Endothelial cell of umbilical vein (primary cell): ENCODE measurements at regions not wholly inside any gene's neighbourhood (a gene's known extent, or its start where the extent isn't known, plus 50 kb on each side); places are given as distances from the start of the nearest gene placed in this dataset.

Experiments used
- BruUV-seq: library from RNA; stranded (reverse); fragments of 400-500 nt; replicated peaks from 2 replicates; lab custom pipeline; 2021; lab: Mats Ljungman, UMichigan
- CTCF ChIA-PET: fragments of 300-600, 350-600 bp; sonication (Branson Sonifier 250); formaldehyde crosslinking; loops from one replicate; lab custom pipeline; 2021; ENCODE audit warnings: antibody characterized with exemption, inconsistent platforms; lab: Charles Lee
- POLR2A ChIA-PET: fragments of 300-600, 350-600 bp; sonication (Branson Sonifier 250); formaldehyde crosslinking; loops from one replicate; lab custom pipeline; 2021; ENCODE audit warnings: antibody characterized with exemption, inconsistent platforms; lab: Charles Lee
- DNase-seq: peaks from one replicate; pipeline ENCODE4 v3.0.0-alpha.2; 2011; ENCODE audit warnings: low read depth, low spot score
- FAIRE-seq: peaks from 2 replicates; lab custom pipeline; 2011; peaks lifted over from hg19 to GRCh38; lab: Jason Lieb, UNC
- H2AFZ ChIP-seq: 2 replicates; pipeline ENCODE4 v1.6.0; 2012; ENCODE audit warnings: low read depth, low read length, control low read depth, inconsistent platforms
- H3K27ac ChIP-seq: 2 replicates; pipeline ENCODE4 v1.5.1; 2011; ENCODE audit warnings: low read depth, mild to moderate bottlenecking, control low read depth, low read length, moderate library complexity; ENCODE audit not compliant: insufficient read depth
- H3K27me3 ChIP-seq, 2 experiments: 2 replicates each; pipeline versions ENCODE4 v1.6.0 to v1.6.1; 2011; ENCODE audit warnings: low read length in 2 of 2, mixed read lengths in 1 of 2; ENCODE audit not compliant: control insufficient read depth in 2 of 2, insufficient read depth in 2 of 2
- H3K36me3 ChIP-seq, 2 experiments: 2 replicates in 1 of 2; 3 replicates in 1 of 2; pipeline ENCODE4 v1.5.1; 2011; ENCODE audit warnings: low read length in 2 of 2, mild to moderate bottlenecking in 1 of 2, moderate library complexity in 1 of 2; ENCODE audit not compliant: control insufficient read depth in 2 of 2, insufficient read depth in 2 of 2; ENCODE audit errors: extremely low read depth in 1 of 2
- H3K4me1 ChIP-seq: 3 replicates; pipeline ENCODE4 v1.5.1; 2011; ENCODE audit warnings: mild to moderate bottlenecking, low read length; ENCODE audit not compliant: control insufficient read depth, insufficient read depth; ENCODE audit errors: extremely low read depth
- H3K4me2 ChIP-seq: 2 replicates; pipeline ENCODE4 v1.6.1; 2011; ENCODE audit warnings: low read length, control low read depth, mixed read lengths; ENCODE audit not compliant: insufficient read depth
- H3K4me3 ChIP-seq, 3 experiments: fragments of 200-600 bp in 1 of 3; sonication (generic), shearing (Covaris generic) in 1 of 3; replicated peaks in 1 of 3; 2 replicates each; pipeline ENCODE4 v1.5.1; 2011 to 2016; ENCODE audit warnings: control low read depth in 3 of 3, low read length in 3 of 3, mild to moderate bottlenecking in 2 of 3, inconsistent platforms in 1 of 3, low read depth in 1 of 3, moderate library complexity in 1 of 3; ENCODE audit not compliant: insufficient read depth in 1 of 3
- H3K79me2 ChIP-seq: 2 replicates; pipeline ENCODE4 v1.6.0; 2012; ENCODE audit warnings: low read length, inconsistent platforms; ENCODE audit not compliant: control insufficient read depth, insufficient read depth
- H3K9ac ChIP-seq: replicated peaks from 2 replicates; pipeline ENCODE3; 2011; ENCODE audit warnings: low read length, control low read depth; ENCODE audit not compliant: insufficient read depth; ENCODE audit errors: extremely low read depth
- H3K9me1 ChIP-seq: replicated peaks from 3 replicates; pipeline ENCODE4 v1.6.0; 2011; ENCODE audit warnings: mild to moderate bottlenecking, low read length; ENCODE audit not compliant: control insufficient read depth, insufficient read depth; ENCODE audit errors: extremely low read depth
- H3K9me3 ChIP-seq: replicated peaks from 2 replicates; pipeline ENCODE4 v1.5.1; 2012; ENCODE audit warnings: low read length, inconsistent platforms; ENCODE audit not compliant: control insufficient read depth, insufficient read depth
- H4K20me1 ChIP-seq: replicated peaks from 2 replicates; pipeline ENCODE3; 2011; ENCODE audit warnings: mild to moderate bottlenecking, low read length; ENCODE audit not compliant: control insufficient read depth, insufficient read depth; ENCODE audit errors: extremely low read depth
- CTCF ChIP-seq, 2 donors: IDR thresholded peaks; 1 replicate in 1 of 2; 2 replicates in 1 of 2; pipeline ENCODE4 v1.5.1; 2011; ENCODE audit warnings: low read length in 2 of 2, mild to moderate bottlenecking in 2 of 2, moderate library complexity in 2 of 2, control low read depth in 1 of 2, inconsistent platforms in 1 of 2, low read depth in 1 of 2; ENCODE audit not compliant: insufficient read depth in 1 of 2; ENCODE audit errors: extremely low read depth in 1 of 2
- EZH2 ChIP-seq: IDR thresholded peaks from 2 replicates; pipeline ENCODE4 v1.6.1; 2012; ENCODE audit warnings: borderline replicate concordance, low read depth, mild to moderate bottlenecking, moderate library complexity, low read length, inconsistent platforms; ENCODE audit not compliant: severe bottlenecking
- FOS ChIP-seq: IDR thresholded peaks from 2 replicates; pipeline ENCODE4 v1.6.1; 2011; ENCODE audit warnings: mild to moderate bottlenecking, low read length, moderate library complexity, borderline replicate concordance; ENCODE audit not compliant: insufficient read depth
- GATA2 ChIP-seq: IDR thresholded peaks from 2 replicates; pipeline ENCODE4 v1.7.0; 2011; ENCODE audit warnings: low read depth, mild to moderate bottlenecking, moderate library complexity, mixed read lengths, low read length; ENCODE audit not compliant: insufficient read length, insufficient read depth
- JUN ChIP-seq: IDR thresholded peaks from 2 replicates; pipeline ENCODE4 v1.6.1; 2011; ENCODE audit warnings: borderline replicate concordance, low read depth; ENCODE audit not compliant: insufficient read length, insufficient read depth
- MAX ChIP-seq: IDR thresholded peaks from 2 replicates; pipeline ENCODE4 v1.6.1; 2011; ENCODE audit not compliant: insufficient read depth, insufficient read length
- MYC ChIP-seq: IDR thresholded peaks from one replicate; pipeline ENCODE4 v1.6.1; 2011; ENCODE audit warnings: mild to moderate bottlenecking, low read depth, low read length
- POLR2A ChIP-seq: IDR thresholded peaks from 2 replicates; pipeline ENCODE4 v1.6.1; 2012; ENCODE audit warnings: low read depth, mild to moderate bottlenecking, control low read depth, low read length
- POLR2AphosphoS5 ChIP-seq: IDR thresholded peaks from 2 replicates; pipeline ENCODE4 v1.6.1; 2012; ENCODE audit warnings: low read depth, mild to moderate bottlenecking, control low read depth, low read length, moderate library complexity; ENCODE audit not compliant: insufficient read depth
- dilution Hi-C: fragments of 300-500 bp; cut with MboI; formaldehyde crosslinking; loops from one replicate; pipeline ENCODE4 v1.15.0; 2019; ENCODE audit warnings: low sequenced_read_pairs; ENCODE audit not compliant: extremely low pct_ligation_motif_present
- intact Hi-C: fragments of 100-400 bp; cut with micrococcal nuclease; formaldehyde crosslinking; loops from one replicate; pipeline ENCODE4 v1.10.0; 2022

- Histone ChIP-seq H3K27ac (no peak overlapping the region), H3K4me1 (no peaks in the 10 kb centered on the region), H3K9ac (no peak overlapping the region), H3K36me3 (no peaks in the 10 kb centered on the region), H3K79me2 (no peaks in the 10 kb centered on the region), H4K20me1 (no peaks in the 10 kb centered on the region), H3K4me2 (no peak overlapping the region), H3K27me3 (no peaks in the 10 kb centered on the region), H3K4me3 (no peak overlapping the region), H2AFZ (no peak overlapping the region), H3K9me3 (no peaks in the 10 kb centered on the region), H3K9me1 (no peaks in the 10 kb centered on the region)
- no peak for FAIRE-seq
- ChIA-PET POLR2A (no interaction called here), CTCF (no interaction called here)
- BruUV-seq, result no TSS peak
- intact Hi-C loops, result no loop called here
- DNase-seq, result peak; percentile 4
- dilution Hi-C loops, result no loop called here
- TF ChIP-seq POLR2AphosphoS5 (no peak), MYC (no peak), MAX (no peak), JUN (no peak), GATA2 (no peak)
Observed at GRCh38 chr1:56254130-56254529, 325.2 kb downstream of the PLPP3 start.

- H3K4me2 ChIP-seq, result no peak overlapping the region
- DNase-seq, result no peak
- H3K79me2 ChIP-seq, result no peaks in the 10 kb centered on the region
- H4K20me1 ChIP-seq, result no peaks in the 10 kb centered on the region
- intact Hi-C loops, result no loop called here
- H3K36me3 ChIP-seq, result no peaks in the 10 kb centered on the region
- no peaks in the 10 kb centered on the region for H3K27me3 ChIP-seq
- ChIA-PET POLR2A (no interaction called here), CTCF (no interaction called here)
- H3K4me1 ChIP-seq, result no peaks in the 10 kb centered on the region
- TF ChIP-seq EZH2 (no peak), CTCF (IDR thresholded peaks at IDR 0.05; ENCODE audit: extremely low read depth in 1 of 2, insufficient read depth in 1 of 2, low read depth in 1 of 2, low read length in 2 of 2) (no peak), JUN (no peak), MAX (no peak), MYC (no peak), POLR2A (no peak), GATA2 (no peak), POLR2AphosphoS5 (no peak), FOS (no peak)
- no peak overlapping the region for H3K4me3 ChIP-seq
- H2AFZ ChIP-seq, result no peak overlapping the region
- dilution Hi-C loops, result no loop called here
- FAIRE-seq, result no peak
- BruUV-seq, result no TSS peak
- H3K9ac ChIP-seq, result no peak overlapping the region
- no peaks in the 10 kb centered on the region for H3K9me3 ChIP-seq
- H3K9me1 ChIP-seq, result no peaks in the 10 kb centered on the region
- H3K27ac ChIP-seq, result no peak overlapping the region
Observed at GRCh38 chr1:56250809-56251208, 328.6 kb downstream of the PLPP3 start.
